Smooth muscle cell (in vitro differentiated cells): ENCODE measurements at regions not wholly inside any gene's neighbourhood (a gene's known extent, or its start where the extent isn't known, plus 50 kb on each side); places are given as distances from the start of the nearest gene placed in this dataset.

Source experiments
- DNase-seq: peaks from one replicate; lab custom pipeline; 2025; ENCODE audit not compliant: unreplicated experiment; lab: John Stamatoyannopoulos, UW
- H2AFZ ChIP-seq: fragments of 200-600 bp; sonication (generic); 2 replicates; pipeline ENCODE4 v1.6.0; 2016; ENCODE audit warnings: antibody characterized with exemption, low read depth, mild to moderate bottlenecking
- H3F3A ChIP-seq: fragments of 200-600 bp; sonication (generic); 2 replicates; pipeline ENCODE4 v1.6.0; 2017; ENCODE audit warnings: antibody characterized with exemption, low read depth
- H3K27ac ChIP-seq: fragments of 200-600 bp; sonication (generic); 2 replicates; pipeline ENCODE4 v1.5.1; 2016; ENCODE audit warnings: low read depth, mild to moderate bottlenecking
- H3K27me3 ChIP-seq: fragments of 200-600 bp; sonication (generic); 2 replicates; pipeline ENCODE4 v1.6.1; 2016; ENCODE audit warnings: low read depth, mild to moderate bottlenecking
- H3K36me3 ChIP-seq: fragments of 200-600 bp; sonication (generic); 2 replicates; pipeline ENCODE4 v1.5.1; 2016; ENCODE audit warnings: low read depth
- H3K4me1 ChIP-seq: fragments of 200-600 bp; sonication (generic); 2 replicates; pipeline ENCODE4 v1.5.1; 2016; ENCODE audit warnings: low read depth
- H3K4me2 ChIP-seq: fragments of 200-600 bp; sonication (generic); 2 replicates; pipeline ENCODE4 v1.6.0; 2016; ENCODE audit warnings: mild to moderate bottlenecking
- H3K4me3 ChIP-seq: fragments of 200-600 bp; sonication (generic); 2 replicates; pipeline ENCODE4 v1.5.1; 2016; ENCODE audit warnings: mild to moderate bottlenecking
- H3K79me2 ChIP-seq: fragments of 200-600 bp; sonication (generic); 2 replicates; pipeline ENCODE4 v1.6.0; 2016; ENCODE audit warnings: low read depth, mild to moderate bottlenecking
- H3K9ac ChIP-seq: fragments of 200-600 bp; sonication (generic); 2 replicates; pipeline ENCODE4 v1.6.0; 2016; ENCODE audit warnings: low read depth
- H3K9me3 ChIP-seq: fragments of 200-600 bp; sonication (generic); replicated peaks from 2 replicates; pipeline ENCODE4 v1.5.1; 2016; ENCODE audit warnings: low read depth
- H4K20me1 ChIP-seq: fragments of 200-600 bp; sonication (generic); 2 replicates; pipeline ENCODE4 v1.6.0; 2016; ENCODE audit warnings: low read depth
- CTCF ChIP-seq: fragments of 200-600 bp; sonication (generic); IDR thresholded peaks from 2 replicates; pipeline ENCODE4 v1.5.1; 2017; ENCODE audit warnings: borderline replicate concordance, mild to moderate bottlenecking, antibody characterized with exemption; ENCODE audit not compliant: insufficient read depth, poor library complexity, severe bottlenecking
- WGBS: methylation state at CpG from one replicate; pipeline ENCODE4 v1.1.7; 2016; ENCODE audit warnings: low lambda C conversion rate; 5-methylcytosine and 5-hydroxymethylcytosine counted together

- Histone ChIP-seq H2AFZ (no peak overlapping the region), H3K9ac (no peak overlapping the region), H3K79me2 (no peaks in the 10 kb centered on the region), H3K4me3 (no peak overlapping the region), H3K4me2 (no peak overlapping the region), H3K9me3 (no peaks in the 10 kb centered on the region), H3K27me3 (no peaks in the 10 kb centered on the region), H3F3A (peaks cover 5% of the 10 kb centered on the region), H3K27ac (no peak overlapping the region), H3K4me1 (peaks cover 8% of the 10 kb centered on the region), H3K36me3 (no peaks in the 10 kb centered on the region), H4K20me1 (no peaks in the 10 kb centered on the region)
- DNase-seq: no peak
- no peak for TF ChIP-seq CTCF
These were observed 98.2 kb downstream of the TNFSF18 start for GRCh38 chr1:172952516-172952915.

GRCh38 chr1:172954476-172955150, 96.1 kb downstream of the TNFSF18 start:
- Histone ChIP-seq H3K27me3 (no peaks in the 10 kb centered on the region), H3F3A (no peaks in the 10 kb centered on the region), H3K9me3 (no peaks in the 10 kb centered on the region), H3K36me3 (no peaks in the 10 kb centered on the region), H3K27ac (no peak overlapping the region), H2AFZ (no peak overlapping the region), H3K9ac (no peak overlapping the region), H3K4me3 (no peak overlapping the region), H3K4me2 (no peak overlapping the region), H3K79me2 (no peaks in the 10 kb centered on the region), H3K4me1 (peaks cover 4% of the 10 kb centered on the region), H4K20me1 (no peaks in the 10 kb centered on the region)
- no peak for TF ChIP-seq CTCF
- DNase-seq: no peak
- WGBS: 98% methylated on average over 6 of the region's 6 CpGs

GRCh38 chr1:172955161-172955815, 95.5 kb downstream of the TNFSF18 start:
- peaks cover 4% of the 10 kb centered on the region for H3K4me1 ChIP-seq
- 73% methylated on average over 5 of the region's 5 CpGs for WGBS
- H3K9me3 ChIP-seq: no peaks in the 10 kb centered on the region
- no peak overlapping the region for H3K9ac ChIP-seq
- peak overlapping the region; percentile 27 for H3K4me2 ChIP-seq
- H3K36me3 ChIP-seq: no peaks in the 10 kb centered on the region
- no peak overlapping the region for H2AFZ ChIP-seq
- DNase-seq: no peak
- no peak overlapping the region for H3K27ac ChIP-seq
- H3K4me3 ChIP-seq: no peak overlapping the region
- H4K20me1 ChIP-seq: no peaks in the 10 kb centered on the region
- TF ChIP-seq CTCF: no peak
- no peaks in the 10 kb centered on the region for H3F3A ChIP-seq
- H3K79me2 ChIP-seq: no peaks in the 10 kb centered on the region
- no peaks in the 10 kb centered on the region for H3K27me3 ChIP-seq

- Histone ChIP-seq H3K4me2 (no peak overlapping the region), H3K9me3 (no peaks in the 10 kb centered on the region)
- TF ChIP-seq CTCF: no peak
These were observed 93.9 kb downstream of the TNFSF18 start for GRCh38 chr1:172956871-172957270.

More at GRCh38 chr1:172956871-172957270, 93.9 kb downstream of the TNFSF18 start:
- H3K27me3 ChIP-seq: no peaks in the 10 kb centered on the region
- no peaks in the 10 kb centered on the region for H3K36me3 ChIP-seq
- H4K20me1 ChIP-seq: no peaks in the 10 kb centered on the region
- no peak for DNase-seq
- 84% methylated on average over 1 of the region's 1 CpG for WGBS
- no peaks in the 10 kb centered on the region for H3F3A ChIP-seq
- H3K27ac ChIP-seq: no peak overlapping the region
- no peak overlapping the region for H3K4me3 ChIP-seq
- H3K79me2 ChIP-seq: no peaks in the 10 kb centered on the region
- no peak overlapping the region for H3K9ac ChIP-seq
- H2AFZ ChIP-seq: no peak overlapping the region
- H3K4me1 ChIP-seq: peaks cover 2% of the 10 kb centered on the region
